OCI-LY1 (cell line): ENCODE measurements at regions not wholly inside any gene's neighbourhood (a gene's known extent, or its start where the extent isn't known, plus 50 kb on each side); places are given as distances from the start of the nearest gene placed in this dataset.

Source experiments
- H2AFZ ChIP-seq: fragments of 200-600 bp; sonication (generic), shearing (Covaris generic); 2 replicates; pipeline ENCODE4 v1.6.0; 2014; ENCODE audit warnings: antibody characterized with exemption, mild to moderate bottlenecking, low read length
- H3F3A ChIP-seq: fragments of 200-600 bp; sonication (generic), shearing (Covaris generic); 2 replicates; pipeline ENCODE4 v1.6.0; 2014; ENCODE audit warnings: mild to moderate bottlenecking, antibody characterized with exemption, low read length, moderate library complexity; ENCODE audit not compliant: insufficient read depth
- H3K27ac ChIP-seq: fragments of 200-600 bp; sonication (generic); 2 replicates; pipeline ENCODE4 v1.5.1; 2014; ENCODE audit warnings: low read length, mixed run types, mild to moderate bottlenecking, low read depth; ENCODE audit not compliant: poor library complexity, severe bottlenecking
- H3K27me3 ChIP-seq: fragments of 200-600 bp; sonication (generic); 2 replicates; pipeline ENCODE4 v1.6.0; 2014; ENCODE audit warnings: antibody characterized with exemption, mild to moderate bottlenecking, low read length, moderate library complexity; ENCODE audit not compliant: insufficient read depth
- H3K36me3 ChIP-seq: fragments of 200-600 bp; sonication (generic); 2 replicates; pipeline ENCODE4 v1.6.1; 2014; ENCODE audit warnings: mild to moderate bottlenecking, antibody characterized with exemption, low read length, moderate library complexity, mixed read lengths; ENCODE audit not compliant: insufficient read depth
- H3K4me1 ChIP-seq: fragments of 200-600 bp; sonication (generic); 2 replicates; pipeline ENCODE4 v1.5.1; 2014; ENCODE audit warnings: mild to moderate bottlenecking, low read length, moderate library complexity; ENCODE audit not compliant: insufficient read depth, severe bottlenecking
- H3K4me2 ChIP-seq: fragments of 200-600 bp; sonication (generic), shearing (Covaris generic); 2 replicates; pipeline ENCODE4 v1.6.1; 2014; ENCODE audit warnings: low read length
- H3K4me3 ChIP-seq: fragments of 200-600 bp; sonication (generic); 2 replicates; pipeline ENCODE4 v1.5.1; 2014; ENCODE audit warnings: low read length, low read depth, mild to moderate bottlenecking, mixed read lengths; ENCODE audit not compliant: poor library complexity, severe bottlenecking
- H3K79me2 ChIP-seq: fragments of 200-600 bp; shearing (Covaris generic); 2 replicates; pipeline ENCODE4 v1.6.1; 2016; ENCODE audit warnings: mixed run types, low read length, mixed read lengths; ENCODE audit not compliant: insufficient read depth
- H3K9ac ChIP-seq: fragments of 200-600 bp; sonication (generic), shearing (Covaris generic); 2 replicates; pipeline ENCODE4 v1.6.1; 2014; ENCODE audit warnings: mild to moderate bottlenecking, low read length, mixed read lengths
- H3K9me2 ChIP-seq: fragments of 200-600 bp; sonication (generic), shearing (Covaris generic); 2 replicates; pipeline ENCODE4 v1.6.1; 2014; ENCODE audit warnings: low read depth, mild to moderate bottlenecking, low read length, mixed read lengths
- H3K9me3 ChIP-seq: fragments of 200-600 bp; shearing (Covaris generic); 2 replicates; pipeline ENCODE4 v1.6.1; 2014; ENCODE audit warnings: low read length, mixed read lengths
- H4K20me1 ChIP-seq: fragments of 200-600 bp; sonication (generic), shearing (Covaris generic); 2 replicates; pipeline ENCODE4 v1.6.0; 2016; ENCODE audit warnings: mild to moderate bottlenecking, low read length; ENCODE audit not compliant: insufficient read depth
- CTCF ChIP-seq: fragments of 200-600 bp; sonication (generic), shearing (Covaris generic); IDR thresholded peaks from 2 replicates; pipeline ENCODE4 v1.5.1; 2017; ENCODE audit warnings: mild to moderate bottlenecking, antibody characterized with exemption, low read length, moderate library complexity, mixed read lengths
- EZH2 ChIP-seq: fragments of 200-600 bp; sonication (generic), shearing (Covaris generic); IDR thresholded peaks from 2 replicates; pipeline ENCODE4 v1.8.0; 2017; ENCODE audit warnings: borderline replicate concordance, mixed run types, mild to moderate bottlenecking, antibody characterized with exemption, low read length, moderate library complexity, mixed read lengths

DNA sequence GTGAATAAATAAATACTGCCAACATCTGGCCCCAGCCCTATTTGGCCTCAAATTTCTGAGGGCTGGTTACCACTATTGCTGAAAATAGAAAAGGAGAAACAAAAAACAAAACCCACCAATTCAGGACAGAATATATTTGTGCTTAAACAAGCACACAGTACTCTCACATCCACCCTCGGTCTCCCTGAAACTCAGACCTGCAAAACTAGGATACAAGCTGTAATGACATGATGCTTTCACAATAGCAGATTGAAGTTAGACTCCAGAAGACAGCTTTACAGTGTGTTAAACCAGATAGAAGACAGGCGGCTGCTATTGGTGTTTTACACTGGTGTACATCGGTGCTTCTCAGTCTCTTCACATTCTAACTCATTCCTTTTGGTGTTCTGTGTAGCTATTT, 214.9 kb upstream of the DMRT1 start:
- Histone ChIP-seq H3K9me2 (no peaks in the 10 kb centered on the region), H3K4me1 (peaks cover 64% of the 10 kb centered on the region), H3K4me3 (no peak overlapping the region), H3K27ac (peak overlapping the region; percentile 66), H2AFZ (no peak overlapping the region), H3K9me3 (no peaks in the 10 kb centered on the region), H3K9ac (no peak overlapping the region), H3K27me3 (no peaks in the 10 kb centered on the region), H3K79me2 (no peaks in the 10 kb centered on the region), H4K20me1 (no peaks in the 10 kb centered on the region), H3K36me3 (no peaks in the 10 kb centered on the region), H3F3A (no peaks in the 10 kb centered on the region), H3K4me2 (peak overlapping the region; percentile 70; the same call in 1 of the 2 replicates)
- TF ChIP-seq EZH2 (no peak), CTCF (no peak)

GRCh38 chr9:627336-627970, 214.0 kb upstream of the DMRT1 start:
- H3K27me3 ChIP-seq: no peaks in the 10 kb centered on the region
- no peaks in the 10 kb centered on the region for H3F3A ChIP-seq
- H3K36me3 ChIP-seq: no peaks in the 10 kb centered on the region
- no peak overlapping the region for H3K4me3 ChIP-seq
- no peaks in the 10 kb centered on the region for H3K9me3 ChIP-seq
- no peaks in the 10 kb centered on the region for H3K79me2 ChIP-seq
- TF ChIP-seq CTCF (no peak), EZH2 (no peak)
- H2AFZ ChIP-seq: no peak overlapping the region
- H3K27ac ChIP-seq: no peak overlapping the region
- H3K9me2 ChIP-seq: no peaks in the 10 kb centered on the region
- no peaks in the 10 kb centered on the region for H4K20me1 ChIP-seq
- no peak overlapping the region for H3K9ac ChIP-seq
- H3K4me2 ChIP-seq: no peak overlapping the region
- H3K4me1 ChIP-seq: peaks cover 64% of the 10 kb centered on the region

DNA sequence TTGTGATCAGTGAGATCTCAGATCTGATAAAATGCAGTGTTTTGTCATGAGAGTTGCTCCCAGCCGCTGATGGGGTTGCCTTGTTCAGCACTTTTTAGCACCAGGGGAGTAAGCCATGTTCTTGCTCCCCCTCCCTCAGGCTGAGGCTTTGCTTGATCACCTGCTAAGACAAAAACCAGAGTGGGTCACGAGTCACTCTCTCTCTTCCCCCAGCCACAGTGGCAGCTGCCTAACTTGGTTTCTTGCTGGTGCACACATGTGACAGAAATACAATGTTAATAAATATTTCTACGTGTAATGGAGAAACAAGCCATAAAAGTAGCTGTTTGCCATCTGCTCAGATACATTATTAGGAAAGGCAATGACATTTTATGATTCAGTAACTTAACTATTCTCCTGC, 212.4 kb upstream of the DMRT1 start:
- Histone ChIP-seq H3K27ac (peak overlapping the region; percentile 40), H2AFZ (no peak overlapping the region)

More for the DNA sequence above, 212.4 kb upstream of the DMRT1 start:
- no peak overlapping the region for H3K9ac ChIP-seq
- no peak overlapping the region for H3K4me2 ChIP-seq
- no peaks in the 10 kb centered on the region for H3K27me3 ChIP-seq
- no peak overlapping the region for H3K4me3 ChIP-seq
- H3K9me2 ChIP-seq: no peaks in the 10 kb centered on the region
- H3K9me3 ChIP-seq: no peaks in the 10 kb centered on the region
- H4K20me1 ChIP-seq: no peaks in the 10 kb centered on the region
- peaks cover 58% of the 10 kb centered on the region for H3K4me1 ChIP-seq
- no peak for TF ChIP-seq EZH2
- no peak for TF ChIP-seq CTCF
- H3K36me3 ChIP-seq: no peaks in the 10 kb centered on the region; the same call in 1 of the 2 replicates
- no peaks in the 10 kb centered on the region for H3K79me2 ChIP-seq
- no peaks in the 10 kb centered on the region for H3F3A ChIP-seq
